ENCODE measurements at regions not wholly inside any gene's neighbourhood (a gene's known extent, or its start where the extent isn't known, plus 50 kb on each side); places are given as distances from the start of the nearest gene placed in this dataset.

DNA sequence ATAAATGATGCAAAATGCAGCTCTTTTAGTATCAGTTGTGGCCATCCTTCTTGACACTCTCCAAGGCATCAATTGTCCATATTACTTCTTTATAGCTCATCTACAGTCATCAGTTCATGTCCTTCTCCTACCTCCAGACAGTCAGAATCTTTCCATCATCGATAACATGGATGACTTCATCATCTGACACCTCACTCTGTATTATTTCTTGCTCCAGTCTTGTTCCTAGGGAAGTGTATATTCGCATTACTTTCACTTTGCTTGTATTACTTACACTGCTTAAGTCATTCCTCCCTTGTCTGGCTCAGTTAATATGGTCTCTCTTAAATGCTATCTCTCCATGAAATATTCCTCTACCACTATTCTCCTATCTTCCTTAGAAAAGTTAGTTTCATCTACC, 999.1 kb upstream of the SLC10A2 start:
- no peak for DNase-seq

DNA sequence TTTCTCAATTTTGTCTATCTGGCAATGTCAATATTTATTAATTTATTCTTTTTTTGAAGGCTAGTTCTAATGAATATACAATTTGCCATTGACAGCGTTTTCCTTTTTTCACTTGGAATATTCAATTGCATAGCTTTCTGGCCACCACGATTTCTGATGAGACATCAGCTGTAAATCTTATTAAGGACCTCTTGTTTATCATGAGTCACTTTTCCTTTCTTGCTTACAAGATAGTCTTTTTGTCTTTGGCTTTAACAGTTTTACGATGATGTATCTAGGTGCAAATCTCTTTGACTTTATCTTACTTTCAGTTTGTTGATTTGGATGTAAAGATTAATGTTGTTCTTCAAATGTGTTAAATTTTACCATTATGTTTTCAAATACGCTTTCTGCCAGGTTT, 991.6 kb upstream of the SLC10A2 start:
- DNase-seq = no peak

GRCh38 chr13:104045907-104046306, 979.7 kb upstream of the SLC10A2 start:
- DNase-seq = no peak

GRCh38 chr13:104043184-104043583, 977.0 kb upstream of the SLC10A2 start:
- DNase-seq = no peak

DNA sequence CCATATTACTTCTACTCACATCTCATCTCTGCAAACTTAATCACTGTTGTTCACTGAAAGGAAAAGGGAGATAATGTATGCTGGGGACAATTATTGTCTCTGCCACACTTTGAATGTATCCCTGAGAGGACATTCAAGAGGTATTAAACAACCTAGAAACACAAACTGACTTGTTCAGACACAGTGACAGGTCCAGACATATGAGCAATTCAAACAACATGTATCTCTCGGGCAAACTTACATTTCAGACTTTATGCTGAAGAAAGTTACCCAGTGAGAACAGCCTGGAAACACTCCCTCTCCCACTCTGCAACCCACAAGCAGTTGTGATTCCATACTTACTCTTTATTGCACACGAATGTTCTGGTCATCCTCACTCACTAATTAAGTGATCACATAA, 968.7 kb upstream of the SLC10A2 start:
- DNase-seq = no peak

GRCh38 chr13:104025303-104025702, 959.1 kb upstream of the SLC10A2 start:
- DNase-seq = no peak

GRCh38 chr13:104024416-104025170, 958.4 kb upstream of the SLC10A2 start:
- DNase-seq = no peak

DNA sequence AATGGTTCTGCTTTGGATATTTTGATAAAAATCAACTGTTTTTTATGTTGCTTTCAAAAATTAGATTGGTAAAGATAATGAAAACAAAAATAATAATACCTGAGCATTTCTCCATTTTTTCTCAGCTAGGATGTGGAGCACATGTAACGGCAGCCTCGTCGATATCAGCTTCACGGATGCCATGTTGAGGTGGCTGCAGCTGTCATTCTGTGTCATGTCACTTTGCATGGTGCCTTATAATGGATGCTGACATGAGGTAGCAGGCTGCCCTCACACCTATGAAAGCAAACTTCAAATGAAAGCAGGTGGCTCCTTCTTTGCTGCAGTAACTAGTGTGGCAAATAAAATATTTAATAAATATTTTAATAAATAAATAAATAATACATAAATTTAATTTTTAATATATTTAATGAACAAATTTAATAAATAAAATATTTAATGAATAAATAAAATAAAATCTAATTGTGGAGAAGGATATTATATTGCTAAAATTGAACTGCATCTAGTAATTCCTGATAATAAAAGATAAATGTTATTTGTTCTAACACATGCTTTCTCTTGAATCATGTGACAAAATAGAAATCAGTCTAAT, 955.7 kb upstream of the SLC10A2 start:
- DNase-seq = no peak

- DNase-seq = no peak
Observed at GRCh38 chr13:104017317-104017716, 951.1 kb upstream of the SLC10A2 start.

GRCh38 chr13:104015646-104016396, 949.6 kb upstream of the SLC10A2 start:
- no peak for DNase-seq

- no peak for DNase-seq
Observed at GRCh38 chr13:104014803-104015645, 948.8 kb upstream of the SLC10A2 start.

- no peak for DNase-seq
Observed at GRCh38 chr13:104011505-104012241, 945.5 kb upstream of the SLC10A2 start.

DNA sequence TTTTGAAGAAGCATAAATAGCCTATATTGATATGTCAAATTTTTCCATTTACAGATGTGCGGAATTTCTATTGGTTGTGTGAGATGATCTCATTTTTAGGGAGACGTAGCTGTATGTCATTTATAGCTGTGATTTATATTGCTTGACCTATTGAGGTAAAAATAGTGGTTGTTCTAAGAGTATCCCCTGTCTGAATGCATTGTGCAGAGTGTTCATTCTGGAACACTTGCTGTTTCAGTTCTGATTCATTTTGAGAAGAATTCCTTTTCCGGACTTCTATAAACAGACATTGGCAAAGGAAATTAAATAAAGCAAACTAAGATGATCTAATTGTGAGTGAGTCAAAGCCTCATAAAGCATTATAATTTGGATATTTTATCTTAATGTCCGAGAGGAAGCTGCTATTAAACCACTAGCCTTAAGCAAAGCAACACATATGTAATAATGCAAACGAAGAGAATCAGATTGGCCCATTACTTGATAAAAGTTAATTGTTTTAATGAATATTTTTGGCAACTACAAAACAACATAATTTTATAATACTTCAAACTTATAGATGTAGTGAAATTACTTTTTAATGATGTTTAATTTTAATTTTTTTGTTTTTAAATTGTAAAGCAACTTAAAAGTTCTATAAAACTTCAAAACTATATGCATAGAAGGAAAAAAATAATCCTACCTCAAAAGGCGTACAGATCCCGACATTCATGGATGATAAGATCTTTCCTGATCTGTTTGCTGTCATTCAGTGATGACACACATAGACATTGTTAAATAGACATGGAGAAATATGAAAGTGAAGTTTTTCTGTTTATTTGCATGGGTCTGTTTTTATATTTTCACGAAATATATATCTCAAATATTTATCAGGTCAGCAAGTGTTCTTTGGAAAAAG, 942.6 kb upstream of the SLC10A2 start:
- DNase-seq = no peak

GRCh38 chr13:104008075-104008474, 941.9 kb upstream of the SLC10A2 start:
- DNase-seq = no peak

- no peak for DNase-seq
Observed at GRCh38 chr13:104006625-104007075, 940.4 kb upstream of the SLC10A2 start.

- DNase-seq = no peak
Observed at GRCh38 chr13:104004572-104004971, 938.4 kb upstream of the SLC10A2 start.

- no peak for DNase-seq
Observed at GRCh38 chr13:104002216-104002615, 936.0 kb upstream of the SLC10A2 start.

GRCh38 chr13:104001766-104002165, 935.5 kb upstream of the SLC10A2 start:
- no peak for DNase-seq

DNA sequence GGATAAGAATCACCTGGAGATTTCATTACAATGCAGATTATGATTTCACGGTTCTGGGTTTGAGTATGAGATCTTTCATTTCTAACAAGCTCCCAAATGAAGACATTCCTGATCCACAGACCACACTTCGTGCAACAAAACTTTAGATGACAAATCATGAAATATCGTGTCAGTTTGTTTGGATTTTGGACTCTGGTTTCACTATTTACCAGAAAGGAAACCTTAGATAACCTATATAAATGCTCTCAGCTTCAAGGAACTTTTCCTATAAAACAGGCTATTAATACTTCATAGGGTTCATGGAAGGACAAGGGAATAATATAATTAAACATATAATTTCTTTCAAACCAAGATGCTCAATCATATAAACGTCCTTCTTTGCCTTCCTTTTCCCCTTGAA, 930.5 kb upstream of the SLC10A2 start:
- DNase-seq = no peak

- no peak for DNase-seq
Observed at GRCh38 chr13:103983948-103984347, 917.7 kb upstream of the SLC10A2 start.

GRCh38 chr13:103976371-103976770, 910.2 kb upstream of the SLC10A2 start:
- DNase-seq = no peak

Measured in CD4-positive, alpha-beta T cell treated with Interleukin-6 for 4 hours (primary cell).